GM18867 (cell line): ENCODE measurements at regions not wholly inside any gene's neighbourhood (a gene's known extent, or its start where the extent isn't known, plus 50 kb on each side); places are given as distances from the start of the nearest gene placed in this dataset.
"Not testable (repeated sequence)": the region's sequence is repeated elsewhere in the genome, so short reads cannot be mapped to it uniquely, and the experiment has no call there.

Experiments
- ATAC-seq: cut with Tn5 transposase; IDR thresholded peaks from one replicate; pipeline ENCODE4 v1.9.1; 2021; ENCODE audit warnings: mild to moderate bottlenecking, moderate library complexity; ENCODE audit not compliant: unreplicated experiment

DNA sequence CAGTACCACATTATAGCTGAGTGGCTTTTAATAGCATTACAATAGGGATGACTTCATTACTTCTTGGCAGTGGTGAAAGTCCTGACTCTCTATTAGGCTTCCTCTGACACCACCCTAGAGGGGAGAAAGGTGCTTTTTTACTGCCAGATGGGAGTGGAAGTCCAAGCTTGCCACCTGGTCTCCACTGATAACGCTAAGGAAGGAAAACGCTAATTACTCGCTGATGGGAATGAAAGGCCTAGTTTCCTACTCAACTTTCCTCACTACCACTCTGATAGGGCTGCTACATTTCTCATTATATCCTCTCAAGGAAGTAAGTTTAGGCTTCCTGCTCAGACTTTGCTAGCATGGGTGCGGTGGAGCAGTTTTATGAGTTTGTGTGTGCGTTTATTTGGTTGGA, 62.3 kb upstream of the PAGE3 start:
- ATAC-seq: no peak

DNA sequence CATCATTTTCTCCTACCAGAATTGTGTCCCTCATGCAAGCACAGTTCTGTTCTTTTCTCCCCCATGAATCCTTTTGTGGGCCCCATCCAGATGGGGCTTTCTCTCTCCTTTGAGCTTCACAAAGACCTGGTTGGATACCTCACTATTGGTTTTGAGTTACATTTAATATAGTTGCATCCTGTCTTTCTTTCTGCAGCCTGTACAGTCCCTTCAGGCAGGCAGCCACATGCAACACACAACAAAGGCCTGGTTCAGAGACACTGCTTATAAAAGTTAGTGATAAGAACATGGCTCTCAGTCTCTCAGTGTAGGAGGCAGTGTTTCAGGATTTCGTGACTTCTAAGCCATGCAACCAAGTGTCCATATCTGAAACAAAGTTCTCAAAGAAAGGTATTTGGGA, 70.6 kb upstream of the PAGE3 start:
- no peak for ATAC-seq

DNA sequence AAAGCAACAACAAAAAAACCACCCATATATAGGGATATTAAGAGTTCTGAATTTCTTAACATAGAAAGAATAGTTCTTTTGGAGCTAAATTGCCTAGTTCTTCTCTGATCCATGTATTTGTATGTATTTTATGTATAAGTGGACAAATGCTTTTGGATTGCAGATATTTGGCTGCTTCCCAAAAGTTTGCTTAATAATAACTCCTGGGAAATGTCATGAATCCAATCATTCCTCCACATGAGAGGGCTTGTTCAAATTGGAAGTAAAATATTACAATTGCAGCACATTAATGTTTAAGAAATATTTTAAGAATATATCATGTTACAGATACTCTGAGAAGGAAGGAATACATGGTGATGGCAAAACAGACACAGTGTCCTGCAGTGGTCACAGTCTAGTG, 71.5 kb upstream of the PAGE3 start:
- ATAC-seq: no peak

DNA sequence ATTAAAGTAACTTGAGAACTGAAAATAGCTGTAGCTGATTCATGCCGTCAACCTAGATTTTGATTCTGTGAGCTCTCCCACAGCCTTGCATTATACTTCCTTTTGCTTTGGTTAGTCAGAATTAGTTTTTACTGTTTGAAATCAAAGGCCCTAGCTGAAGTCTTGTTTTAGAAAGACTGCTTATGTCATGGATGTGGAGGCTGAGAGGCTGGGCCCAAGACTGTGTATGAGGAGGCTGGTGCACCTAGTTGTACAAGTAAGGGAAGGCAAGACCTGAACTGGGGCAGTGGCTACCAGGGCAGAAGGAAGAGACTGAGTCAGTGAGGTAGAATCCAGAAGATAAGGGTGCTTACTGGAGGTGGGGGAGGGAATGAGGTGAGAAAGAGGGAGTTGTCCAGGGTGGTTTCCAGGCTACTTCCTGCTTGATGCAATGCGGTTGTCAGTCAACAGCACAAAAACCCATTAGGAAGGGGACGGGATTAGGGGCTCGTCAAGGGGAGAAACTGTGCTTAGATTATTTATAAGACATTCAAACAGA, 76.2 kb upstream of the PAGE3 start:
- ATAC-seq: no peak

DNA sequence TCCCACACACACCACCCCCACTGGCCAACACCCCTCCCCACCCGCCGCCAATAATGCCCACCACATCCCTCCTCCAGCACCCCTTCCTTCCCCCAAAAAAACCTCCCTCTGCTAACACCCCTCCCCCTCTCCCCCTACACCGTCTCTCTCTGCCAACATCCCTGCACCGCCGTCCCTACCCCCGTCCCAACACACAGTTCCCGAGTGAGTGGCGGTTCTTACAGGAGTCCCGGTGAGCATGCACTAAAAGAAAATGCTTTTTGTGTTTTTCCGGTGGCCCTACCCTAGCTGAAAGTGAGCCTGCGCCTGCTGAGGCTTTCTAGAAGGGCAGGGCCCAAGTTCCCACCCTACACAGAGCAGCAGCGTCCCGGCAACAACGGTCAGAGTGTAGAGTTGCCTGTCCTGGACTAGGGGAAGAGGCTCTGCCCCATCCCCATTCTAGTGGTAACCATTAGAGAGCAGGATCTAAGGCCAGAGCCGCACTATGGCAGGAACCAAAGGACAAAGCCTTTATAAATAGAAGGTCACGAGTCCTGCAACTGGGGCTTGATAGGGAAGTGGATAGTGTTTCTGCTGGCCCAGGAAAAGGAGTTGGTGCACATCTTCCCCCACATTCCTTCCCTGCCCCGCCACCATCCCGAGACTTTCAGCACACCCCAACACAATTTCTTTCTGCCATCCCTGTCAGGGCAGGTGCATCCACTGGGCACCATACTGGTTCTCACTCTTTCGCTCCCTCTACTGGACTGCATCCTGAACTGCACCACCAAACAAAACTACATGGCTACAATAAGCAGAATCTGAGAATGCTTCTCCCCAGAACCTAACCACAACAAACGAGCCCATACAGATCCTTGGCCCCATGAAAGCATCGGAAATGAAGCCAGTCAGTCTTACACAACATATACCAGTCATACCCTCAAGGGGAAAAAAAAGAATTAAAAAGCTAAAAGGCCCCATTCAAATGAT, 78.1 kb upstream of the PAGE3 start:
- ATAC-seq: peak; percentile 88

DNA sequence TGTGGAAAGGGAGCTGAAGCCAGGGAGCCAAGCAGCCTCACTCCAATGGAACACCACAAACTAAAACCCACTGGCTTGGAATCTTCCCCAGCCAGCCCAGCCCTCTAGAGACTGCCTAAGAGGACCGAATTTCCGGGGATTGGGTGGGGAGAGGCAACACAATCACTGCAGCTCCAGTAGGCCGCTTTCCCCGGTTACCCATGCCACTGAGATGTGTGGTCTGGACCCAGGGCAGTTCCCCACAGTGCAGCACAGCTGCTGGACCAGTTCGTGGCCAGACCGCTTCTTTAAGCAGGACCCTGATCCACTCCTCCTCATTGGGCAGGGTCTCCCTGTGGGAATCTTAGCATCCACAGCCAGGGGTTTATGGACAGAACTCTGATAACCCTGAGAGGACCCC, 91.9 kb upstream of the PAGE3 start:
- no peak for ATAC-seq

DNA sequence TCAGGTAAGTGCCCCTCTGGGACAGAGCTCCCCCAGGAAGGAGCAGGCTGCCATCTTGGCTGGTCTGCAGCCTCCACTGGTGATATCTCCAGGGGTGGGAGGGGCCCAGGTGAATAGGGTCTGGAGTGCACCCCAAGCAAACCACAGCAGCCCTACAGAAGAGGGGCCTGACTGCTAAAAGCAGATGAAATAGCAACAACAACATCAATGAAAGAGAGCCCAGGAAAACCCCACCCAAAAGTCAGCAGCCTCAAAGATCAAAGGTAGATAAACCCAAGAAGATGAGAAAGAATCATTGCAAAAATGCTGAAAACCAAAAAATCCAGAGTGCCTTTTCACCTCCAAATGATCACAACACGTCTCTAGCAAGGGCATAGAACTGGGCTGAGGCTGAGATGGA, 92.5 kb upstream of the PAGE3 start:
- no peak for ATAC-seq

DNA sequence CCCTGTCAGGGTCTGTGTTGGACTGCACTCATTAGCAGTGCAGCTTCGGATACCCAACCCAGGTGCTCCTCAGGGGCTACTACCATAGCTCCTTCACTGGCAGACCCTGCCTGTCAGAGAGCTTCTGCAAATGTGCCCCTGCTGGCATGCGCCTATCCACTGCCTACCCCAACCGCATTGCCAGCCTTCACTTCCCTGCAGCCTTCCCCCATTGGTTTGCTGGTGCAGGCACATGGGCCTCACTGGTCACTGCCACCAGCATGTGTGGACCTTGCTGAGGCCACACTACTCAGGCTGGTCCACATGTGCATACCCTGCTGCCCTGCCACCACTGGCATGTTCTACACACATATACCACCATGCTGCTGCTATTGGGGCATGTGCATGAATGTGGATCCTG, 72.5 kb upstream of the MAGEH1 start:
- no peak for ATAC-seq

DNA sequence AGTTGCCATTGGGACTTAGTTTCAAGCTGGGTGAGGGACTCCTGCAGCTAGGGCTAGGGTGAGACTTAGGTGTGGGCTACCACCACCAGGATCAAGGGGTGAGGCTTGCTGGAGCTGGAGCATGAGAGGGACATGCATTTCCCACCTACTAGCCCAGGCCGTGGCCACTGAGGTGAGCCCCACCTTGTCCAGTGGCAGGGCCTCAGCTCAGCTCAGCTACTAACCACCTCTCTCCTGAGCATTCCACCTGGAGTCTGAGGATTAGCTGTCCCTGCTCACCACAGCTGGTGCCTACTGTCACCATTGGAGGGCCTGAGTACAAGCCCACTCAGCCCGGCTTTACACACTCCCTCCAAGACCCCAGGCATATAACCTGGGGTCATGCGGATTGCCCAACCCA, 62.6 kb upstream of the MAGEH1 start:
- ATAC-seq: no peak

DNA sequence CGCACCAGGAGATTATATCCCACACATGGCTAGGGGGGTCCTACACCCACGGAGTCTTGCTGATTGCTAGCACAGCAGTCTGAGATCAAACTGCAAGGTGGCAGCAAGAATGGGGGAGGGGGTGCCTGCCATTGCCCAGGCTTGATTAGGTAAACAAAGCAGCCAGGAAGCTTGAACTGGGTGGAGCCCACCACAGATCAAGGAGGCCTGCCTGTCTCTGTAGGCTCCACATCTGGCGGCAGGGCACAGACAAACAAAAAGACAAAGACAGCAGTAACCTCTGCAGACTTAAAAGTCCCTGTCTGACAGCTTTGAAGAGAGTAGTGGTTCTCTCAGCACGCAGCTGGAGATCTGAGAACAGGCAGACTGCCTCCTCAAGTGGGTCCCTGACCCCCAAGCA, 55.1 kb upstream of the MAGEH1 start:
- not testable (repeated sequence) for ATAC-seq
